ENCODE measurements at regions not wholly inside any gene's neighbourhood (a gene's known extent, or its start where the extent isn't known, plus 50 kb on each side); places are given as distances from the start of the nearest gene placed in this dataset.

GRCh38 chr7:114182837-114183236 lies 231.8 kb upstream of the FOXP2 start:
- TF ChIP-seq CREB1 (IDR thresholded peaks at IDR 0.05; ENCODE audit: low read depth) (no peak), USF1 (IDR thresholded peaks at IDR 0.05) (no peak), RAD21 (IDR thresholded peaks at IDR 0.05; ENCODE audit: low read depth) (no peak), ZBTB7A (IDR thresholded peaks at IDR 0.05; ENCODE audit: low read depth) (no peak), TCF12 (IDR thresholded peaks at IDR 0.05; ENCODE audit: low read depth) (no peak), NFIC (IDR thresholded peaks at IDR 0.05) (no peak), FOXM1 (IDR thresholded peaks at IDR 0.05; ENCODE audit: borderline replicate concordance, low read depth) (no peak), YY1 (IDR thresholded peaks at IDR 0.05; ENCODE audit: low read depth) (no peak), EP300 (IDR thresholded peaks at IDR 0.05; ENCODE audit: borderline replicate concordance) (no peak), REST (IDR thresholded peaks at IDR 0.05; ENCODE audit: low read depth) (no peak), EGR1 (IDR thresholded peaks at IDR 0.05) (no peak), TAF1 (IDR thresholded peaks at IDR 0.05; ENCODE audit: low read depth) (no peak), CEBPB (IDR thresholded peaks at IDR 0.05) (no peak), MAX (IDR thresholded peaks at IDR 0.05) (no peak)

GRCh38 chr7:114181280-114181679 lies 233.3 kb upstream of the FOXP2 start:
- TF ChIP-seq RAD21 (IDR thresholded peaks at IDR 0.05; ENCODE audit: low read depth) = no peak
- no peak for TF ChIP-seq EP300 (IDR thresholded peaks at IDR 0.05; ENCODE audit: borderline replicate concordance)
- no peak for TF ChIP-seq NFIC (IDR thresholded peaks at IDR 0.05)
- no peak for TF ChIP-seq EGR1 (IDR thresholded peaks at IDR 0.05)
- no peak for TF ChIP-seq YY1 (IDR thresholded peaks at IDR 0.05; ENCODE audit: low read depth)
- TF ChIP-seq USF1 (IDR thresholded peaks at IDR 0.05) = no peak
- TF ChIP-seq REST (IDR thresholded peaks at IDR 0.05; ENCODE audit: low read depth) = no peak
- TF ChIP-seq CREB1 (IDR thresholded peaks at IDR 0.05; ENCODE audit: low read depth) = no peak
- TF ChIP-seq TAF1 (IDR thresholded peaks at IDR 0.05; ENCODE audit: low read depth) = no peak
- TF ChIP-seq TCF12 (IDR thresholded peaks at IDR 0.05; ENCODE audit: low read depth) = no peak
- TF ChIP-seq MAX (IDR thresholded peaks at IDR 0.05) = no peak
- no peak for TF ChIP-seq CEBPB (IDR thresholded peaks at IDR 0.05)

- TF ChIP-seq TCF12 (IDR thresholded peaks at IDR 0.05; ENCODE audit: low read depth) (no peak), YY1 (IDR thresholded peaks at IDR 0.05; ENCODE audit: low read depth) (no peak), EGR1 (IDR thresholded peaks at IDR 0.05) (no peak), TEAD4 (IDR thresholded peaks at IDR 0.05) (no peak), REST (IDR thresholded peaks at IDR 0.05; ENCODE audit: low read depth) (no peak), CREB1 (IDR thresholded peaks at IDR 0.05; ENCODE audit: low read depth) (no peak), CEBPB (IDR thresholded peaks at IDR 0.05) (no peak), NFIC (IDR thresholded peaks at IDR 0.05) (no peak), ZBTB7A (IDR thresholded peaks at IDR 0.05; ENCODE audit: low read depth) (no peak), MAX (IDR thresholded peaks at IDR 0.05) (no peak)
These were observed 233.9 kb upstream of the FOXP2 start for GRCh38 chr7:114180556-114181266.

- TF ChIP-seq FOXM1 (IDR thresholded peaks at IDR 0.05; ENCODE audit: borderline replicate concordance, low read depth) = no peak
- no peak for TF ChIP-seq CREB1 (IDR thresholded peaks at IDR 0.05; ENCODE audit: low read depth)
- no peak for TF ChIP-seq ZBTB7A (IDR thresholded peaks at IDR 0.05; ENCODE audit: low read depth)
- TF ChIP-seq MAX (IDR thresholded peaks at IDR 0.05) = no peak
- TF ChIP-seq EP300 (IDR thresholded peaks at IDR 0.05; ENCODE audit: borderline replicate concordance) = no peak
- no peak for TF ChIP-seq REST (IDR thresholded peaks at IDR 0.05; ENCODE audit: low read depth)
- TF ChIP-seq TEAD4 (IDR thresholded peaks at IDR 0.05) = no peak
These were observed 239.5 kb upstream of the FOXP2 start for GRCh38 chr7:114175125-114175524.

Data from Ishikawa (cell line).